ENCODE measurements at regions not wholly inside any gene's neighbourhood (a gene's known extent, or its start where the extent isn't known, plus 50 kb on each side); places are given as distances from the start of the nearest gene placed in this dataset.

GRCh38 chr11:129503646-129504045 lies 128.0 kb downstream of the BARX2 start:
- Histone ChIP-seq H3K4me1 (ENCODE audit: insufficient read depth) (no peaks in the 10 kb centered on the region), H3K27me3 (no peaks in the 10 kb centered on the region), H3K9me2 (replicated peaks; ENCODE audit: insufficient read depth) (no peaks in the 10 kb centered on the region), H3K79me2 (no peaks in the 10 kb centered on the region), H3K4me2 (no peak overlapping the region), H3K4me3 (no peak overlapping the region), H3K9me3 (ENCODE audit: low read depth) (no peaks in the 10 kb centered on the region), H3K27ac (no peak overlapping the region), H2AFZ (no peak overlapping the region), H3K36me3 (replicated peaks; ENCODE audit: insufficient read depth, low read depth) (no peaks in the 10 kb centered on the region), H4K20me1 (ENCODE audit: insufficient read depth, poor library complexity, severe bottlenecking) (no peaks in the 10 kb centered on the region)
- WGBS (ENCODE audit: low lambda C conversion rate, missing lambda C conversion rate) = 20% methylated on average over 2 of the region's 2 CpGs
- no peak for DNase-seq (ENCODE audit: low spot score)
- TF ChIP-seq CTCF (IDR thresholded peaks at IDR 0.05; ENCODE audit: poor library complexity) = no peak
- TF ChIP-seq EZH2 (IDR thresholded peaks at IDR 0.05; ENCODE audit: borderline replicate concordance) = no peak
- TF ChIP-seq EZH2phosphoT487 (IDR thresholded peaks at IDR 0.05; ENCODE audit: low read depth, severe bottlenecking, unreplicated experiment) = no peak

GRCh38 chr11:129505266-129505665 lies 129.6 kb downstream of the BARX2 start:
- Histone ChIP-seq H3K4me1 (ENCODE audit: insufficient read depth) (no peaks in the 10 kb centered on the region), H3K27me3 (no peaks in the 10 kb centered on the region), H3K4me2 (no peak overlapping the region), H3K9me3 (ENCODE audit: low read depth) (no peaks in the 10 kb centered on the region), H2AFZ (no peak overlapping the region), H3K4me3 (no peak overlapping the region), H3K36me3 (replicated peaks; ENCODE audit: insufficient read depth, low read depth) (no peaks in the 10 kb centered on the region), H3K27ac (no peak overlapping the region), H4K20me1 (ENCODE audit: insufficient read depth, poor library complexity, severe bottlenecking) (no peaks in the 10 kb centered on the region), H3K79me2 (no peaks in the 10 kb centered on the region), H3K9me2 (replicated peaks; ENCODE audit: insufficient read depth) (no peaks in the 10 kb centered on the region)
- no peak for TF ChIP-seq CTCF (IDR thresholded peaks at IDR 0.05; ENCODE audit: poor library complexity)
- no peak for TF ChIP-seq EZH2 (IDR thresholded peaks at IDR 0.05; ENCODE audit: borderline replicate concordance)
- TF ChIP-seq EZH2phosphoT487 (IDR thresholded peaks at IDR 0.05; ENCODE audit: low read depth, severe bottlenecking, unreplicated experiment) = no peak
- no peak for DNase-seq (ENCODE audit: low spot score)
- WGBS (ENCODE audit: low lambda C conversion rate, missing lambda C conversion rate) = 65% methylated on average over 2 of the region's 2 CpGs

- Histone ChIP-seq H3K79me2 (no peaks in the 10 kb centered on the region), H3K4me1 (ENCODE audit: insufficient read depth) (no peaks in the 10 kb centered on the region), H3K4me3 (no peak overlapping the region), H3K27me3 (no peaks in the 10 kb centered on the region), H3K9me2 (replicated peaks; ENCODE audit: insufficient read depth) (no peaks in the 10 kb centered on the region), H4K20me1 (ENCODE audit: insufficient read depth, poor library complexity, severe bottlenecking) (no peaks in the 10 kb centered on the region), H3K27ac (no peak overlapping the region), H2AFZ (no peak overlapping the region), H3K36me3 (replicated peaks; ENCODE audit: insufficient read depth, low read depth) (no peaks in the 10 kb centered on the region), H3K9me3 (ENCODE audit: low read depth) (no peaks in the 10 kb centered on the region), H3K4me2 (no peak overlapping the region)
- TF ChIP-seq CTCF (IDR thresholded peaks at IDR 0.05; ENCODE audit: poor library complexity) = no peak
- TF ChIP-seq EZH2 (IDR thresholded peaks at IDR 0.05; ENCODE audit: borderline replicate concordance) = no peak
- TF ChIP-seq EZH2phosphoT487 (IDR thresholded peaks at IDR 0.05; ENCODE audit: low read depth, severe bottlenecking, unreplicated experiment) = no peak
- DNase-seq (ENCODE audit: low spot score) = no peak
- 98% methylated on average over 4 of the region's 4 CpGs for WGBS (ENCODE audit: low lambda C conversion rate, missing lambda C conversion rate)
Observed at GRCh38 chr11:129508163-129508562, 132.5 kb downstream of the BARX2 start.

- no peaks in the 10 kb centered on the region for H3K79me2 ChIP-seq
- H3K27me3 ChIP-seq = no peaks in the 10 kb centered on the region
- 91% methylated on average over 2 of the region's 2 CpGs for WGBS (ENCODE audit: low lambda C conversion rate, missing lambda C conversion rate)
- no peaks in the 10 kb centered on the region for H4K20me1 ChIP-seq (ENCODE audit: insufficient read depth, poor library complexity, severe bottlenecking)
- H3K4me2 ChIP-seq = no peak overlapping the region
- H3K27ac ChIP-seq = no peak overlapping the region
- TF ChIP-seq EZH2phosphoT487 (IDR thresholded peaks at IDR 0.05; ENCODE audit: low read depth, severe bottlenecking, unreplicated experiment) (no peak), EZH2 (IDR thresholded peaks at IDR 0.05; ENCODE audit: borderline replicate concordance) (no peak), CTCF (IDR thresholded peaks at IDR 0.05; ENCODE audit: poor library complexity) (no peak)
- H2AFZ ChIP-seq = no peak overlapping the region
- no peaks in the 10 kb centered on the region for H3K4me1 ChIP-seq (ENCODE audit: insufficient read depth)
- no peak overlapping the region for H3K4me3 ChIP-seq
- H3K9me3 ChIP-seq (ENCODE audit: low read depth) = no peaks in the 10 kb centered on the region
- no peaks in the 10 kb centered on the region for H3K36me3 ChIP-seq (replicated peaks; ENCODE audit: insufficient read depth, low read depth)
- H3K9me2 ChIP-seq (replicated peaks; ENCODE audit: insufficient read depth) = no peaks in the 10 kb centered on the region
- no peak for DNase-seq (ENCODE audit: low spot score)
Observed at GRCh38 chr11:129528296-129528695, 152.6 kb downstream of the BARX2 start.

All from hepatocyte (in vitro differentiated cells).